Stomach (tissue), 8 donors: ENCODE measurements at regions not wholly inside any gene's neighbourhood (a gene's known extent, or its start where the extent isn't known, plus 50 kb on each side); places are given as distances from the start of the nearest gene placed in this dataset.

Experiments
- DNase-seq, 2 donors: peaks; one replicate each; pipeline versions ENCODE4 v3.0.0 to v3.0.0-alpha.2; 2013 to 2019
- H3K27ac ChIP-seq, 5 donors: fragments of 200-600 bp in 4 of 5; sonication (generic) in 4 of 5; one replicate each; pipeline ENCODE4 v1.5.1; 2013 to 2019; ENCODE audit warnings: mild to moderate bottlenecking in 1 of 5, moderate library complexity in 1 of 5
- H3K27me3 ChIP-seq, 3 donors: fragments of 200-600 bp; sonication (generic); one replicate each; pipeline ENCODE4 v1.5.1; 2017 to 2019; ENCODE audit warnings: mixed run types in 1 of 3
- H3K36me3 ChIP-seq, 4 donors: fragments of 200-600 bp; sonication (generic); 1 replicate in 3 of 4; 2 replicates in 1 of 4; pipeline ENCODE4 v1.5.1; 2016 to 2019
- H3K4me1 ChIP-seq, 4 donors: fragments of 200-600 bp; sonication (generic); one replicate each; pipeline ENCODE4 v1.5.1; 2016 to 2019
- H3K4me3 ChIP-seq, 4 donors: fragments of 200-600 bp; sonication (generic) in 3 of 4; one replicate each; pipeline ENCODE4 v1.5.1; 2016 to 2019; ENCODE audit warnings: mild to moderate bottlenecking in 1 of 4
- H3K9me3 ChIP-seq, 4 donors: fragments of 200-600 bp; sonication (generic); one replicate each; pipeline ENCODE4 v1.5.1; 2016 to 2019
- CTCF ChIP-seq, 7 experiments: fragments of 450-650 bp in 4 of 7; fragments of 200-600 bp in 3 of 7; sonication (generic) in 3 of 7; IDR thresholded peaks; one replicate each; pipeline ENCODE4 v1.5.1; 2016 to 2019; ENCODE audit warnings: antibody characterized with exemption in 7 of 7, control low read depth in 2 of 7, mild to moderate bottlenecking in 1 of 7
- EP300 ChIP-seq: sonication (generic); formaldehyde crosslinking; IDR thresholded peaks from one replicate; pipeline ENCODE4 v1.6.1; 2017; ENCODE audit warnings: antibody characterized with exemption
- POLR2A ChIP-seq, 4 donors: fragments of 450-650 bp; IDR thresholded peaks; one replicate each; pipeline ENCODE4 v1.6.1; 2016; ENCODE audit warnings: antibody characterized with exemption in 4 of 4, control low read depth in 2 of 4, mild to moderate bottlenecking in 1 of 4, moderate library complexity in 1 of 4
- POLR2AphosphoS5 ChIP-seq, 3 donors: sonication (generic); formaldehyde crosslinking; IDR thresholded peaks; one replicate each; pipeline ENCODE4 v1.6.1; 2016; ENCODE audit warnings: antibody characterized with exemption in 3 of 3
- WGBS, 5 donors: extraction: QIAGEN DNeasy Blood & Tissue Kit in 3 of 5; methylation state at CpG; one replicate each; pipeline versions ENCODE4 v1.1.5 to v1.1.7; 2013 to 2018; 5-methylcytosine and 5-hydroxymethylcytosine counted together
- intact Hi-C: fragments of 100-400 bp; cut with DNase I; formaldehyde crosslinking; loops from one replicate; pipeline ENCODE4 v1.15.1; 2023; ENCODE audit warnings: low total_unique reads
- donor health status: healthy with polysubstance abuse.
- donor health status: Bipolar disorder and iron deficiency.
- donor health status: healthy.

- H3K4me1 ChIP-seq = peaks cover 0 to 3% (median 0%) of the 10 kb centered on the region in 4 donors
- no peaks in the 10 kb centered on the region for H3K9me3 ChIP-seq
- no peak overlapping the region for H3K4me3 ChIP-seq
- H3K36me3 ChIP-seq = no peaks in the 10 kb centered on the region
- 77 to 92% (median 87%) methylated on average over 1 of the region's 1 CpG for WGBS, 5 donors
- DNase-seq = no peak
- TF ChIP-seq CTCF (IDR thresholded peaks at IDR 0.05) (no peak), POLR2A (IDR thresholded peaks at IDR 0.05) (no peak), POLR2AphosphoS5 (IDR thresholded peaks at IDR 0.05) (no peak), EP300 (no peak)
- no peaks in the 10 kb centered on the region for H3K27me3 ChIP-seq
- H3K27ac ChIP-seq = no peak overlapping the region
- intact Hi-C loops = no loop called here
Observed at GRCh38 chr15:57857871-57858270, 151.4 kb downstream of the POLR2M start.

- Histone ChIP-seq H3K4me1 (peaks cover 0 to 3% (median 0%) of the 10 kb centered on the region in 4 donors), H3K36me3 (no peaks in the 10 kb centered on the region), H3K4me3 (no peak overlapping the region), H3K27ac (no peak overlapping the region), H3K27me3 (no peaks in the 10 kb centered on the region), H3K9me3 (no peaks in the 10 kb centered on the region)
- DNase-seq = no peak
- TF ChIP-seq POLR2AphosphoS5 (IDR thresholded peaks at IDR 0.05) (no peak), POLR2A (IDR thresholded peaks at IDR 0.05) (no peak), EP300 (no peak), CTCF (IDR thresholded peaks at IDR 0.05) (no peak)
- 78 to 87% (median 84%) methylated on average over 2 of the region's 2 CpGs for WGBS, 5 donors
- intact Hi-C loops = no loop called here
Observed at GRCh38 chr15:57859130-57859685, 152.7 kb downstream of the POLR2M start.

- Histone ChIP-seq H3K4me1 (peaks cover 0 to 3% (median 0%) of the 10 kb centered on the region in 4 donors), H3K4me3 (no peak overlapping the region), H3K9me3 (no peaks in the 10 kb centered on the region), H3K36me3 (no peaks in the 10 kb centered on the region), H3K27me3 (no peaks in the 10 kb centered on the region), H3K27ac (no peak overlapping the region)
- intact Hi-C loops = loop anchor here (10.0 kb wide), 1 partner anchor 206 kb away; no protein-coding TSS in a partner anchor
- TF ChIP-seq EP300 (no peak), CTCF (IDR thresholded peaks at IDR 0.05) (peak in 5 of 7 experiments; percentile 58 to 86 (median 77))
- 9 to 18% (median 10%) methylated on average over 6 of the region's 6 CpGs for WGBS, 5 donors
- peak in 1 of 2 donors; percentile 85 for DNase-seq
Observed at GRCh38 chr15:57861034-57861638, 154.6 kb downstream of the POLR2M start.

- WGBS, 5 donors = 61 to 71% (median 67%) methylated on average over 6 of the region's 6 CpGs
- H3K4me1 ChIP-seq = peaks cover 0 to 3% (median 0%) of the 10 kb centered on the region in 4 donors
- no peaks in the 10 kb centered on the region for H3K9me3 ChIP-seq
- no peak overlapping the region for H3K27ac ChIP-seq
- H3K27me3 ChIP-seq = peaks cover 0 to 2% (median 0%) of the 10 kb centered on the region in 3 donors
- DNase-seq = no peak
- TF ChIP-seq CTCF (IDR thresholded peaks at IDR 0.05) (no peak), EP300 (no peak), POLR2AphosphoS5 (IDR thresholded peaks at IDR 0.05) (no peak), POLR2A (IDR thresholded peaks at IDR 0.05) (no peak)
- intact Hi-C loops = loop anchor here (10.0 kb wide), 1 partner anchor 207 kb away; no protein-coding TSS in a partner anchor
- no peak overlapping the region for H3K4me3 ChIP-seq
- no peaks in the 10 kb centered on the region for H3K36me3 ChIP-seq
Observed at GRCh38 chr15:57861815-57862586, 155.5 kb downstream of the POLR2M start.
